Right cardiac atrium (tissue), 5 donors: ENCODE measurements at regions not wholly inside any gene's neighbourhood (a gene's known extent, or its start where the extent isn't known, plus 50 kb on each side); places are given as distances from the start of the nearest gene placed in this dataset.
"Not testable (repeated sequence)": the region's sequence is repeated elsewhere in the genome, so short reads cannot be mapped to it uniquely, and the experiment has no call there.

Source experiments
- ATAC-seq, 2 donors: fragments of 200-7000 bp; cut with Tn5 transposase; one replicate each; pipeline versions ENCODE4 v1.8.0 to v1.9.1; 2020; ENCODE audit warnings: moderate library complexity in 2 of 2, mild to moderate bottlenecking in 1 of 2
- DNase-seq, 3 donors: peaks; one replicate each; pipeline ENCODE4 v3.0.0-alpha.2; 2020
- H3K27ac ChIP-seq: one replicate; pipeline ENCODE4 v1.5.1; 2013; ENCODE audit warnings: mild to moderate bottlenecking, low read length, control low read depth, moderate library complexity
- H3K27me3 ChIP-seq: one replicate; pipeline ENCODE4 v1.6.1; 2013; ENCODE audit not compliant: control insufficient read depth, insufficient read depth
- H3K4me1 ChIP-seq: one replicate; pipeline ENCODE4 v1.6.1; 2013; ENCODE audit warnings: low read length; ENCODE audit not compliant: control insufficient read depth, insufficient read depth
- H3K4me3 ChIP-seq: one replicate; pipeline ENCODE4 v1.5.1; 2013; ENCODE audit warnings: low read length, control low read depth
- H3K9me3 ChIP-seq: one replicate; pipeline ENCODE4 v1.6.1; 2013; ENCODE audit warnings: low read length; ENCODE audit not compliant: control insufficient read depth
- WGBS: extraction: QIAGEN DNeasy Blood & Tissue Kit; methylation state at CpG from one replicate; pipeline ENCODE4 v1.1.7; 2013; 5-methylcytosine and 5-hydroxymethylcytosine counted together
- intact Hi-C, 4 donors: fragments of 100-400 bp; cut with DNase I; formaldehyde crosslinking; loops; one replicate each; pipeline versions ENCODE4 v1.11.0 to v1.14.0; 2022 to 2023
- donor health status: healthy with polysubstance abuse.
- donor health status: DM: no; HTN: yes; CAD: no.
- donor health status: DM: no; HTN: no; CAD: no.
- donor health status: DM: no; HTN: yes; CAD: no; lungs with severe emphysema.
- donor health status: DM: yes; HTN: yes; CAD: no.

DNA sequence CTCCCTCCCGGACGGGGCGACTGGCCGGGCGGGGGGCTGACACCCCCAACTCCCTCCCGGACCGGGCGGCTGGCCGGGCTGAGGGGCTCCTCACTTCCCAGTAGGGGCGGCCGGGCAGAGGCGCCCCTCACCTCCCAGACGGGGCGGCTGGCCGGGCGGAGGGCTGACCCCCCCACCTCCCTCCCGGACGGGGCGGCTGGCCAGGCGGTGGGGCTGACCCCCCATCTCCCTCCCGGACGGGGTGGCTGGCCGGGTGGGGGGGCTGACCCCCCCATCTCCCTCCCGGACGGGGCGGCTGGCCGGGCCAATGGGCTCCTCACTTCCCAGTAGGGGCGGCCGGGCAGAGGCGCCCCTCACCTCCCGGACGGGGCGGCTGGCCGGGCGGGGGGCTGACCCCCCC is 502.0 kb upstream of the ALG10B start:
- H3K27ac ChIP-seq, H3K9me3 ChIP-seq, intact Hi-C loops, H3K27me3 ChIP-seq, H3K4me1 ChIP-seq, H3K4me3 ChIP-seq, ATAC-seq: not testable (repeated sequence)
- peak in 2 of 3 donors; percentile 13 to 48 for DNase-seq
- 98% methylated on average over 23 of the region's 35 CpGs for WGBS
